ENCODE measurements at regions not wholly inside any gene's neighbourhood (a gene's known extent, or its start where the extent isn't known, plus 50 kb on each side); places are given as distances from the start of the nearest gene placed in this dataset.

- no CpG with 5 or more reads among the region's 3 CpGs for WGBS (ENCODE audit: insufficient coverage)
- Histone ChIP-seq H3K4me1 (ENCODE audit: control insufficient read depth, insufficient read depth, low read length) (no peaks in the 10 kb centered on the region), H3K36me3 (ENCODE audit: control insufficient read depth, insufficient read depth, low read length) (no peaks in the 10 kb centered on the region), H3K9me3 (ENCODE audit: control insufficient read depth, insufficient read depth, low read length) (no peaks in the 10 kb centered on the region), H3K4me3 (ENCODE audit: low read depth, low read length) (no peak overlapping the region), H3K27ac (ENCODE audit: low read depth, low read length) (no peak overlapping the region), H3K27me3 (ENCODE audit: control insufficient read depth, insufficient read depth, low read length) (no peaks in the 10 kb centered on the region)
- no peak for DNase-seq (ENCODE audit: low read depth in 4 of 6, low spot score in 6 of 6)
Measured at GRCh38 chr6:131398176-131398575, 174.8 kb upstream of the ARG1 start.

- DNase-seq (ENCODE audit: low read depth in 4 of 6, low spot score in 6 of 6), result no peak
- H3K9me3 ChIP-seq (ENCODE audit: control insufficient read depth, insufficient read depth, low read length), result no peaks in the 10 kb centered on the region
Measured at GRCh38 chr6:131399433-131399832, 173.6 kb upstream of the ARG1 start.

GRCh38 chr6:131400054-131400778 is 172.8 kb upstream of the ARG1 start:
- Histone ChIP-seq H3K27me3 (ENCODE audit: control insufficient read depth, insufficient read depth, low read length) (no peaks in the 10 kb centered on the region), H3K27ac (ENCODE audit: low read depth, low read length) (no peak overlapping the region), H3K9me3 (ENCODE audit: control insufficient read depth, insufficient read depth, low read length) (no peaks in the 10 kb centered on the region), H3K4me3 (ENCODE audit: low read depth, low read length) (no peak overlapping the region), H3K36me3 (ENCODE audit: control insufficient read depth, insufficient read depth, low read length) (no peaks in the 10 kb centered on the region), H3K4me1 (ENCODE audit: control insufficient read depth, insufficient read depth, low read length) (no peaks in the 10 kb centered on the region)
- DNase-seq (ENCODE audit: low read depth in 4 of 6, low spot score in 6 of 6), result no peak
- WGBS (ENCODE audit: insufficient coverage), result no CpG with 5 or more reads among the region's 1 CpG

More at GRCh38 chr6:131399433-131399832, 173.6 kb upstream of the ARG1 start:
- Histone ChIP-seq H3K27ac (ENCODE audit: low read depth, low read length) (no peak overlapping the region), H3K27me3 (ENCODE audit: control insufficient read depth, insufficient read depth, low read length) (no peaks in the 10 kb centered on the region), H3K4me1 (ENCODE audit: control insufficient read depth, insufficient read depth, low read length) (no peaks in the 10 kb centered on the region), H3K4me3 (ENCODE audit: low read depth, low read length) (no peak overlapping the region), H3K36me3 (ENCODE audit: control insufficient read depth, insufficient read depth, low read length) (no peaks in the 10 kb centered on the region)
- 80% methylated on average over 3 of the region's 4 CpGs for WGBS (ENCODE audit: insufficient coverage)

GRCh38 chr6:131400779-131401496 is 172.1 kb upstream of the ARG1 start:
- no peak overlapping the region for H3K27ac ChIP-seq (ENCODE audit: low read depth, low read length)
- no peaks in the 10 kb centered on the region for H3K27me3 ChIP-seq (ENCODE audit: control insufficient read depth, insufficient read depth, low read length)
- no peaks in the 10 kb centered on the region for H3K36me3 ChIP-seq (ENCODE audit: control insufficient read depth, insufficient read depth, low read length)
- H3K4me1 ChIP-seq (ENCODE audit: control insufficient read depth, insufficient read depth, low read length), result no peaks in the 10 kb centered on the region
- no CpG with 5 or more reads among the region's 2 CpGs for WGBS (ENCODE audit: insufficient coverage)
- no peaks in the 10 kb centered on the region for H3K9me3 ChIP-seq (ENCODE audit: control insufficient read depth, insufficient read depth, low read length)
- no peak overlapping the region for H3K4me3 ChIP-seq (ENCODE audit: low read depth, low read length)
- no peak for DNase-seq (ENCODE audit: low read depth in 4 of 6, low spot score in 6 of 6)

DNA sequence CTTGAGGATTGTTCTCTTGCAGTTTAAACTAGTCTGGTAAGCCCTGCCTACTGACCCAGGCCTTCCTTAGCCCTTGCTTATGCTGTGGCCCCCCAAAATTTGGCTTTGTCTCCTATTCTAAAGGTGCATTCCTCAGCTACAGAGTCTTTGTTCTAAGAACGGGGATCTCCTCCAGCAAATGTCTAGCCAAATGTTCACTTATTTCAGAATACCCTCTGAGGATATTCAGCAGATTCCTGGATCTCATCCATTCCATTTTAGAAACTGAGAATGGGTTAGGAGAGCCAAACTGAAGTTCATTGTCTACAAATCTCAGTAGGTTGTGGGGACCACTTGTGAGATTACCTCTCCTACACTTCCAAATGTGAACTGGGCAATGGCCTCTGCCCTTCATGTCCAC is 164.2 kb upstream of the ARG1 start:
- no peaks in the 10 kb centered on the region for H3K9me3 ChIP-seq (ENCODE audit: control insufficient read depth, insufficient read depth, low read length)
- no peaks in the 10 kb centered on the region for H3K4me1 ChIP-seq (ENCODE audit: control insufficient read depth, insufficient read depth, low read length)
- no peak overlapping the region for H3K4me3 ChIP-seq (ENCODE audit: low read depth, low read length)
- no peaks in the 10 kb centered on the region for H3K27me3 ChIP-seq (ENCODE audit: control insufficient read depth, insufficient read depth, low read length)
- no peaks in the 10 kb centered on the region for H3K36me3 ChIP-seq (ENCODE audit: control insufficient read depth, insufficient read depth, low read length)
- no peak for DNase-seq (ENCODE audit: low read depth in 4 of 6, low spot score in 6 of 6)
- WGBS (ENCODE audit: insufficient coverage), result no CpG with 5 or more reads among the region's 1 CpG
- H3K27ac ChIP-seq (ENCODE audit: low read depth, low read length), result no peak overlapping the region

- H3K27ac ChIP-seq (ENCODE audit: low read depth, low read length), result no peak overlapping the region
- no CpG with 5 or more reads among the region's 1 CpG for WGBS (ENCODE audit: insufficient coverage)
- no peaks in the 10 kb centered on the region for H3K9me3 ChIP-seq (ENCODE audit: control insufficient read depth, insufficient read depth, low read length)
- DNase-seq (ENCODE audit: low read depth in 4 of 6, low spot score in 6 of 6), result no peak
- no peaks in the 10 kb centered on the region for H3K27me3 ChIP-seq (ENCODE audit: control insufficient read depth, insufficient read depth, low read length)
- no peaks in the 10 kb centered on the region for H3K36me3 ChIP-seq (ENCODE audit: control insufficient read depth, insufficient read depth, low read length)
- no peaks in the 10 kb centered on the region for H3K4me1 ChIP-seq (ENCODE audit: control insufficient read depth, insufficient read depth, low read length)
- H3K4me3 ChIP-seq (ENCODE audit: low read depth, low read length), result no peak overlapping the region
Measured at GRCh38 chr6:131410785-131411184, 162.2 kb upstream of the ARG1 start.

DNA sequence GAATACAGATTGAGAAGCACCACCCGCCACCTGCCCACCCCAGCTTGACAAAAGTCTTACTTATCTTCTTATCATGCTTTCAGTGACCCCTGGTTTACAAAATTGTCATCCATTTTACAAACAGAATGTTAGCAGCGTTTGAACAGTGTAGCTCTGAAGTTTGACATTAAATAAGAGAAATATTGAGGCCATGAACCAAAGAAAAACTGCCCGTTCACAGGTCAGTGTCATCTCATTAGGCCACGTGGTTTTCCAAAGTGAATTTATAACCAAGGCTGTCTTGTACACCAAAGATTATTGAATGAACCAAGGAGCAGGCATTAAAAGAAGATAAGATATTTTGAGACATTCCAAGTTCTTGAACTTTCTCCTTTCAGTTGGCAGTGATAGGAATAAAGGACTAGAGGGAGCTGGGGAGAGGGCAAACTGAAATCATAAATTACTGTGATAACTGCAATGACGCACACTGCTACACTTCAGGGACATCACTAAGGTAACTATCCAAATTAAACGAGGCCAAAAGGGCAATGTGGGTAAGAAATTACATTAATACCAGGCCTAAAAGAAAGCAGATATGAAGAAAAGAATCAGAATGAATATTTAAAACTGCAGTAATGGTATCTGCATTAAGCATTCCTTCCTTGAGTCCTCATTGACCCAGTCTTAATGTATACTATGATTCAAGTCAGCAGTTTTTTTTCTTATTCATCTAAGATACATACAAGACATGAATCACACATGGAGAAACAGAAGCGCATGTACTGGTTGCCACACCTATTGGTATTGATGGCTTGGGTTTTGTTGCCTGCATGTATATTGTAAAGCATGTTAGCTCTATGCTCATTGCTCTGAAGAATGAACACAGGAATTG is 159.8 kb upstream of the ARG1 start:
- no peaks in the 10 kb centered on the region for H3K36me3 ChIP-seq (ENCODE audit: control insufficient read depth, insufficient read depth, low read length)
- no peak overlapping the region for H3K27ac ChIP-seq (ENCODE audit: low read depth, low read length)
- H3K27me3 ChIP-seq (ENCODE audit: control insufficient read depth, insufficient read depth, low read length), result no peaks in the 10 kb centered on the region
- H3K4me3 ChIP-seq (ENCODE audit: low read depth, low read length), result no peak overlapping the region
- H3K4me1 ChIP-seq (ENCODE audit: control insufficient read depth, insufficient read depth, low read length), result no peaks in the 10 kb centered on the region
- DNase-seq (ENCODE audit: low read depth in 4 of 6, low spot score in 6 of 6), result no peak
- H3K9me3 ChIP-seq (ENCODE audit: control insufficient read depth, insufficient read depth, low read length), result no peaks in the 10 kb centered on the region
- WGBS (ENCODE audit: insufficient coverage), result 87% methylated on average over 3 of the region's 7 CpGs

DNA sequence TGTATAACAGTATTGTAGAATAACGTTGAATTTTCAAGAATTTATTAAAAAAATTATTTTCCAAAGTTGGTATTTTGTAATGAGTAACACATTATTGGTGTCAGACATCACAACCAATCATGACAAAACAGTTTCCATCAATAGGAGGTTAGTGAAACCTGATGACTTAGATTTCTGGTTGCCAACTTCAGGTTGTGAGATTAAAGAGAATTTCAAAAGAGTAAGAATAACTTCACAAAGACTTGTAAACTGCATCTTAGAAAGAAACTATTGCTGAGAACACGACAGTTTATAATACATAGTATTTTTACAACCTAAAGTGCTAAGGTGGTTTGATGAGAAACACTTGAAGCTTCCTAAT is 159.2 kb upstream of the ARG1 start:
- Histone ChIP-seq H3K4me3 (ENCODE audit: low read depth, low read length) (no peak overlapping the region), H3K36me3 (ENCODE audit: control insufficient read depth, insufficient read depth, low read length) (no peaks in the 10 kb centered on the region), H3K27me3 (ENCODE audit: control insufficient read depth, insufficient read depth, low read length) (no peaks in the 10 kb centered on the region), H3K9me3 (ENCODE audit: control insufficient read depth, insufficient read depth, low read length) (no peaks in the 10 kb centered on the region), H3K4me1 (ENCODE audit: control insufficient read depth, insufficient read depth, low read length) (no peaks in the 10 kb centered on the region), H3K27ac (ENCODE audit: low read depth, low read length) (no peak overlapping the region)
- no peak for DNase-seq (ENCODE audit: low read depth in 4 of 6, low spot score in 6 of 6)
- WGBS (ENCODE audit: insufficient coverage), result no CpG with 5 or more reads among the region's 2 CpGs

DNA sequence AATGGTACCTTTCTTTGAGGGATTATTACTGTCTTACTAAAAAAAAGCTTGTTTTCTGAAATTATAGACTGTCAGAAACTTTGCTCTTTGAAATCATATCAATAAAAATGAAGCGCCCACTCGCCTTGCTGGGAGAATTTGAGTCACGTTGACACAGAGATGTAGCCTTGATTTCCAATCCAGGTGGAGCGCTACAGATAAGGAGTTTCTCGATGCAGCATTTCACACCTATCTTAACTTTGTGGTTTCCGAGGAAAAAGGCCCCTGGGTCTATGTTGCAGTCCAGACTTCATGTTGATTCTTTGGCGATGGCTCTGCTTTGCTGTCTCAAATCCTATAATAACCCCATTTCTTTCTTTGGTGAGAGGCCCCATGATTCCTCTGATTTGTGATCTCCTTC is 158.1 kb upstream of the ARG1 start:
- WGBS (ENCODE audit: insufficient coverage), result 96% methylated on average over 7 of the region's 7 CpGs
- Histone ChIP-seq H3K36me3 (ENCODE audit: control insufficient read depth, insufficient read depth, low read length) (no peaks in the 10 kb centered on the region), H3K4me1 (ENCODE audit: control insufficient read depth, insufficient read depth, low read length) (no peaks in the 10 kb centered on the region), H3K4me3 (ENCODE audit: low read depth, low read length) (no peak overlapping the region), H3K27me3 (ENCODE audit: control insufficient read depth, insufficient read depth, low read length) (no peaks in the 10 kb centered on the region), H3K9me3 (ENCODE audit: control insufficient read depth, insufficient read depth, low read length) (no peaks in the 10 kb centered on the region), H3K27ac (ENCODE audit: low read depth, low read length) (no peak overlapping the region)
- DNase-seq (ENCODE audit: low read depth in 4 of 6, low spot score in 6 of 6), result no peak
